GM19328 (cell line): ENCODE measurements at regions not wholly inside any gene's neighbourhood (a gene's known extent, or its start where the extent isn't known, plus 50 kb on each side); places are given as distances from the start of the nearest gene placed in this dataset.

Experiments
- ATAC-seq: cut with Tn5 transposase; IDR thresholded peaks from one replicate; pipeline ENCODE4 v1.9.1; 2021; ENCODE audit warnings: mild to moderate bottlenecking, moderate library complexity; ENCODE audit not compliant: unreplicated experiment

DNA sequence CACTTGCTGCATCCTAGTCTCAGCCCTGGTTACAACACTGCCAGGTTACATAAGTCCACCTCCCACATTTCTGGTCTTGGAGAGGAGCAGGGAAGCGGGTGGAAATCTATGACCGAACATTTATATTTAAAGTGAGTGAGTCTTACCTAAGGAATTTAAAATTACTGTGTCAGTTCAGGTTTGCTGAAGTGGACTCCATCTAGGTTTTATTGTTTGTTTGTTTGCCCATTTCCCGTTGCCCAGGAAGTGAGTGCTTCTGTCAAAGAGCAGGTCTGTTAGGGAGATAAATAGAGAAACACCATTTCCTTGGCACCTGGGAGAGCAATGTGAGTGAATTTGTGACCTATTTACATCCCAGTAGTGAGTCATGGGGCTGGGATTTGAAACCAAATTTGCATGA is 179.5 kb downstream of the KIF4B start:
- ATAC-seq: no peak

DNA sequence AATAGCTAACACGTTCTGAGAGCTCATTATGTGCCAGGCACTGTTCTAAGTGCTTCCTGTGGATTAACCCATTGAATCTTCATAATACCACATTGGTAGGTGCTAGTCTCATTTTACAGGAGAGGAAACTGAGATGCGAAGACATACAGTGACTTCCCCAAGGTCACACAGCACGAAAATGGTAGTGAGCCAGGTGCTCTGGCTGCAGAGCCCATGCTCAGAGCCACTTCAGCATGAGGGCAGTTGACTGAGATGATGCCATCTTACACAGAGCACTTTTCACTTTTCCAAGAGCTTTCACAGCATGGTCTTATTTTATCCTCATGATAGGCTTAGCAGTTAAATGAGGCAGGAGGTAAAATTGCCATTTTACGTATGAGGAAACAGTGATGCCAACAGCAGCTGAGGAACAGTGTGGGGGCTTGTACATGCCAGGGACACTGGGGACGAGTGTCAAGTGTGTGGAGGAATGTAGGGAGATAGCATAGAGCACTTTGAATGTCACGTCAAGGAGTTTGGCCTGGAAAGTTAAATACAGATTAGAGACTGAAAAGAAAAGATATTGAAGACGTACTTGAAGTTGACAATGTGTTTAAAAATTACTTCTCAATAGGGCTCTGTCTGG is 180.0 kb downstream of the KIF4B start:
- ATAC-seq: no peak

DNA sequence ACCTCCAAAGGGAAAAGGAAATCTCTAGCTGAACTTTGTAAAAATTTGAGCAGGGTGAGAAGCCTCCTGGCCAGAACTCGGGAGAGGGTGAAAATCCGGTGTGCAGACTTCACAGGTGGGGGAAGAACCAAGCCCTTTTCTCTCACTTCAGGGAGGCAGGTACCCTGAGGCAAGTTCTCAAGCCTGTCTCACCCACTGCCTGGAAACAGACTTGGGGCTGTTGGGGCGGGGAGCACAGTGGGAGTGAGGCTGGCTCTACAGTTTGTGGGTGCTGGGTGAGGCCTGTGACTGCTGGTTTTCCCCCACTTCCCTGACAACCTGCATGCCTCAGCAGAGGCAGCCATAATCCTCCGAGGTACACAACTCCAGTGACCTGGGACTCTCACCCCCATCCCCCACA is 187.1 kb downstream of the KIF4B start:
- ATAC-seq: no peak

- no peak for ATAC-seq
Observed at GRCh38 chr5:155211764-155212163, 198.2 kb downstream of the KIF4B start.

DNA sequence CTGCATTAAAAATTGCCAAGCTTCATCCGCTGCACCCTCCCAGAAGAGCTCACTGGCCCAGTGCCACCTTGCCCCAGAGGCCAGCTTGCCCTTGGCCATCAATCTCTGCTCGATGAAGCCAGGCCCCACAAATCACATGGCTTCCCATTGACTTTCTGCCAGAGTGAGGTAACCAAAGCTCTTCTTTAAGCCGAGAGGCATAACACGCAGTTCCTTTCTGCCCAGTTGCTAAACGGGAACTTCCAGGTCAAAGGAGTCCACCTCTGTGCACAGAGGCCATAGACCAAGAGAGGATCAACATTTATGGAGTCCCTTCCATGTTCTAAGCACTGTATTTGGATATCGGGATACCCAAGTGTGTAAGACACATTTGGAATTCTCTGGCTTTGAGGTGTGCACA is 208.8 kb downstream of the KIF4B start:
- no peak for ATAC-seq

GRCh38 chr5:155229135-155229534 is 215.6 kb downstream of the KIF4B start:
- no peak for ATAC-seq

DNA sequence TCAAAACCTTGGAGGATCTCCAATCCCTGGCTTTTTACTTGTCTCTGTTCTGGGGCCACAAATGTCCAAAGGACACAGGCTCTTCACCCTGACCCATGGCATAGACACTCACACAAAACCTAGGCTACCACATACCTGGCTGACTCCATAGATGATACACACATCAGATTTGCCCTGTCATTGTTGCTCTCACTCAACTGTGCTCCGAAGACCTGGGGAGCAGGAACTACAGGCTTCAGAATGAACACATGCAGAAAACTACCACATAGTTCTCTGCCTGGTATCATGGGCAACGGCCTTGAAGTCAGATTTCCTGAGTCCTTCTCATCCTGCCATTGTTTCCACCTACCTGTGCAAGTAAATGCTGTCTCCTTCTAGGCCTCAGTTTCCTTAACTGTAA is 226.2 kb downstream of the KIF4B start:
- ATAC-seq: no peak

- no peak for ATAC-seq
Observed at GRCh38 chr5:155250596-155250995, 237.0 kb downstream of the KIF4B start.

DNA sequence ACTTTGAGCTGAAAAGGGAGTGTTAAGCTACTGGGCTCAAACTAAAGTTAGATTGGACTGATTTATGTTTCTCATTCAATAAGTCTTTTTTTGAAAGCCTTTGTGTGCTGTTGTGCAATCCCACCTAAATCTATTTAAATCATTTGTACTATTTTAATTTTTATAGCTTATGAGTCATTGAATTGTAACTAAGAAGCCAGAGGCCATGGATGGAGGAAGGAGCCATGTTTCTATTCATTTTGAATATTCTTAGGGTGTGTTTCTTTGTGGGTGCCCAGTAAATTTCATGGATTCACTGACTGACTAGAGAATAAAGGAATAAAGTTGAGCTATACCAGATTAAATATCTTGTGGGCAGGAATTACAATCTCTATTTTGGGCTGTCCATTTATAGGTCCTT is 238.5 kb downstream of the KIF4B start:
- no peak for ATAC-seq

- ATAC-seq: no peak
Observed at GRCh38 chr5:155252717-155253116, 239.2 kb downstream of the KIF4B start.

- no peak for ATAC-seq
Observed at GRCh38 chr5:155254399-155254798, 240.8 kb downstream of the KIF4B start.

- ATAC-seq: no peak
Observed at GRCh38 chr5:155258161-155258560, 244.6 kb downstream of the KIF4B start.

- no peak for ATAC-seq
Observed at GRCh38 chr5:155259648-155260047, 246.1 kb downstream of the KIF4B start.

- no peak for ATAC-seq
Observed at GRCh38 chr5:155260798-155261197, 247.2 kb downstream of the KIF4B start.

GRCh38 chr5:155263381-155263780 is 249.8 kb downstream of the KIF4B start:
- ATAC-seq: no peak

- no peak for ATAC-seq
Observed at GRCh38 chr5:155264809-155265208, 251.3 kb downstream of the KIF4B start.

GRCh38 chr5:155268770-155269425 is 255.3 kb downstream of the KIF4B start:
- no peak for ATAC-seq

- ATAC-seq: no peak
Observed at GRCh38 chr5:155270725-155271124, 257.2 kb downstream of the KIF4B start.

DNA sequence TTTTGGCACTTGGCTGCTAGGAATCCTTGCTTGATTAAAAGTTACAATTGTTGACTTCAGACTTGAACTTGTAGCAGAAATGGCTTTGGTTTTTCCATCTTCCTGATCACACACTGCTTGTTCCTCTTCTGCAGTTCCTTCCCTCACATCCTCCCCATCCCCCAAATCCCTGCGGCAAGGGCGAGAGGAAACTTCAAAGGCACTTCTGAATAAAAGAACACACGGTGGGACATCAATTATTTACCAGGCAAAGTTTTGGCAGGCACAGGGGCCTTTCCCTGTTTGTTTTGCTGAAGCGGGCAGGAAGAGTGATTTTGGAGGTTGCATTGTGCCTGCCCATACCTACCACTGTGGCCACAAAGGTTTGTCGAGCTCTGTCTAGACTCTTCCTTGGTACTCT is 260.9 kb downstream of the KIF4B start:
- ATAC-seq: no peak

DNA sequence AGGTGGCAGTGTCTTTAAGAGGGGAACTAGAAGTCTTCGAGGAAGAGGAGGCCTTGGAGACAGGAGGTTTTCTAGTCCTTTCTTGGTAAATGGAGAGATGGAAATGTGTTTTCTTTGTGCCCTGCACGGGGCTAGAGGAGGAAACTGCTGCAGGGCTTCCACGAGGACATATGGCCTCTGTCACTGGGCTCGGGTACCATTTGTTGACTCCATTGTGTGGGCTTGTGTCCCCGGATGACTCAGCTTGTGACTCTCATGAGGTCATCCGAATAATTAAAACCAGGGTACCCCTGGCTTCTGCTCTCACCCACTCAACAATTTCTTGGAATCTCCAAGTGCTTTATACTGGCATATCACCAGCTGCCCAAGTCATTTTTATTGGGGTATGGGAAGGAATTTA is 261.7 kb downstream of the KIF4B start:
- ATAC-seq: no peak

GRCh38 chr5:155276231-155276630 is 262.7 kb downstream of the KIF4B start:
- no peak for ATAC-seq

GRCh38 chr5:155278532-155278931 is 265.0 kb downstream of the KIF4B start:
- ATAC-seq: no peak
